H1 (cell line): ENCODE measurements at regions not wholly inside any gene's neighbourhood (a gene's known extent, or its start where the extent isn't known, plus 50 kb on each side); places are given as distances from the start of the nearest gene placed in this dataset.

Source experiments
- ATF2 ChIP-seq: IDR thresholded peaks from 2 replicates; pipeline ENCODE4 v1.6.1; 2012; ENCODE audit warnings: low read length, inconsistent platforms
- GTF2F1 ChIP-seq: IDR thresholded peaks from 2 replicates; pipeline ENCODE4 v1.6.1; 2012; ENCODE audit warnings: low read depth, low read length, improper control_type of control experiment, borderline replicate concordance
- KDM1A ChIP-seq: fragments of 200-600, 300-600 bp; sonication (generic); IDR thresholded peaks from 2 replicates; pipeline ENCODE4 v1.7.1; 2016; ENCODE audit warnings: mild to moderate bottlenecking, low read length, borderline replicate concordance
- MAX ChIP-seq: IDR thresholded peaks from 2 replicates; pipeline ENCODE4 v1.6.1; 2012; ENCODE audit warnings: inconsistent platforms
- RBBP5 ChIP-seq: IDR thresholded peaks from 2 replicates; pipeline ENCODE4 v1.7.1; 2012; ENCODE audit warnings: low read depth, mild to moderate bottlenecking, inconsistent platforms, low read length, moderate library complexity, borderline replicate concordance
- RNF2 ChIP-seq: fragments of 200-900, 300-1000 bp; sonication (generic); IDR thresholded peaks from 2 replicates; pipeline ENCODE4 v1.7.1; 2016; ENCODE audit warnings: borderline replicate concordance, low read depth, mild to moderate bottlenecking, antibody characterized with exemption, low read length; ENCODE audit not compliant: poor library complexity, severe bottlenecking; ENCODE audit errors: missing control alignments
- SP2 ChIP-seq: IDR thresholded peaks from 2 replicates; pipeline ENCODE4 v1.6.1; 2012; ENCODE audit warnings: mild to moderate bottlenecking, low read length, inconsistent platforms
- TAF1 ChIP-seq: IDR thresholded peaks from 2 replicates; pipeline ENCODE4 v1.6.1; 2011; ENCODE audit warnings: mild to moderate bottlenecking, low read depth, low read length

GRCh38 chr4:177923888-177924287 lies 481.7 kb upstream of the AGA start (continued):
- TF ChIP-seq ATF2 = no peak
- TF ChIP-seq TAF1 = no peak
- TF ChIP-seq RBBP5 = no peak
- no peak for TF ChIP-seq RNF2
- no peak for TF ChIP-seq KDM1A
- no peak for TF ChIP-seq MAX
- no peak for TF ChIP-seq GTF2F1
- TF ChIP-seq SP2 = no peak
